ENCODE measurements at regions not wholly inside any gene's neighbourhood (a gene's known extent, or its start where the extent isn't known, plus 50 kb on each side); places are given as distances from the start of the nearest gene placed in this dataset.

DNA sequence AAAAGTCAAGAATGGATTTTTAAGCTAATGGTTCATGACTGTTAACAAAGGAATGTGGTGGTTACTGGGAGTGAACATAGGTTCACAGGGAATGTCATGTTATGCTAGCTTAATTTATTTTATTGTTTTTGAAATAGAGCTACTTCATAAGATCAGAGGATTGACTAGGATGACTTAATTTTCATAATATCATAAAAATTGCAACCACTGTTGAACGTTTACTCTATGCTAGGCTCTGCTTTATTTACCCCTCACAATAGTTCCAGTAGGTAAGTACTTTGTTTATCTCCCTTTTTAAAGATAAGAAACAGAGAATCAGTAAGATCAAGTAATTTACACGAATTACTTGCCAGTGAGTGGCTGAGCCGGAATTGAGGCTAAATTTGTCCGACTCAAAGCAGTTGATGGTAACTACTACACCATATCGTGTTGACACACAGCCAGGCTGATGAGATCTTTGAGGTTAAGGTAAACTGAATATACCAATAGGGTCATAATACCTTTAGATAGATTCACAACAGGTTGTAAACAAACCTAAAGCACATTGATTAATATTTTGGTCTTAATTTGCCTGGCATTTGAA, 194.6 kb upstream of the CITED2 start:
- Histone ChIP-seq H3K36me3 (ENCODE audit: control insufficient read depth in 5 of 5, insufficient read depth in 5 of 5, low read length in 5 of 5) (no peaks in the 10 kb centered on the region), H3K4me3 (ENCODE audit: low read depth in 1 of 5, low read length in 5 of 5) (no peak overlapping the region), H3K9me3 (ENCODE audit: control insufficient read depth in 5 of 5, low read length in 5 of 5) (no peaks in the 10 kb centered on the region), H3K27ac (ENCODE audit: low read depth, low read length) (no peak overlapping the region), H3K9ac (ENCODE audit: low read length in 5 of 5) (no peak overlapping the region), H3K27me3 (ENCODE audit: control insufficient read depth in 5 of 5, insufficient read depth in 4 of 5, low read length in 5 of 5) (no peaks in the 10 kb centered on the region), H3K4me1 (ENCODE audit: control insufficient read depth in 5 of 5, insufficient read depth in 5 of 5, low read length in 5 of 5) (peaks cover 0 to 10% (median 6%) of the 10 kb centered on the region in 5 donors)

DNA sequence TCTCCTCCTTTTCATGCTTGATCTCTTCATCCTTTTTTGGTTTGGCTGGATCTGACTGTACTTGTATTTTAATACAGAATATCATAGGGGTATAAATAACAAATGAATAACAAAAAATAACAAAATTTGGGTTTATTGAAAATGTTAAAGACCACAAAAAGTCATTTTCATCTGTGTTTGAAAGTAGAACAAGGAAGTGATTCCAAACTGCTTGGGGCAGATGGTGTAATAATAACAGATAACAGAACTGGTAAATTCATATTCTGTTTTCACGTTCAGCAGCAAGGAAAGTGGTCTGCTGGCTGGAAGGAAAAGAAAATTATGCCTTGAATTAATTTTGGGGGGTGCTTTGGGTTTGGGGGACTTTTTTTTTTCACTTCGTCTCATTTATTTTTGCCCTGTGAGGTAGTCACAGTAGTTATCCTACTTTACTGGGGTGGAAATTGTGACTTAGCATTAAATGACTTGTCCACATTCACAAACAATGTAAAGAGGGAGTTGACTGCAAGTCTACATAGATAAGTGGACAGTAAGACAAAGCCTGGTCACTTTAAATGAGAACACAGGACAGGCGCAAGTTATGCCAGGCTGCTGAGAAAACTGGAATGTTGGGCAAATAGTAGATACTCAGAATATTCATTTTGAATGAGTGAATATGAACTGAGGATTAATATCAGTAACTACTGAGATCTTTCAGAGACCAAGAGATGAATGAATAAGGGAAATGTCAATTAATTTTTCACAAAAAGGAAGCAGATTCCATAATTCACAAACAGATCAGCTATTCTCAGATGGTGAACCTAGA, 193.9 kb upstream of the CITED2 start:
- H3K4me3 ChIP-seq (ENCODE audit: low read depth in 1 of 5, low read length in 5 of 5): no peak overlapping the region
- no peak overlapping the region for H3K27ac ChIP-seq (ENCODE audit: low read depth, low read length)
- no peaks in the 10 kb centered on the region for H3K27me3 ChIP-seq (ENCODE audit: control insufficient read depth in 5 of 5, insufficient read depth in 4 of 5, low read length in 5 of 5)
- H3K36me3 ChIP-seq (ENCODE audit: control insufficient read depth in 5 of 5, insufficient read depth in 5 of 5, low read length in 5 of 5): no peaks in the 10 kb centered on the region
- peaks cover 0 to 10% (median 6%) of the 10 kb centered on the region in 5 donors for H3K4me1 ChIP-seq (ENCODE audit: control insufficient read depth in 5 of 5, insufficient read depth in 5 of 5, low read length in 5 of 5)
- H3K9ac ChIP-seq (ENCODE audit: low read length in 5 of 5): no peak overlapping the region
- no peaks in the 10 kb centered on the region for H3K9me3 ChIP-seq (ENCODE audit: control insufficient read depth in 5 of 5, low read length in 5 of 5)

DNA sequence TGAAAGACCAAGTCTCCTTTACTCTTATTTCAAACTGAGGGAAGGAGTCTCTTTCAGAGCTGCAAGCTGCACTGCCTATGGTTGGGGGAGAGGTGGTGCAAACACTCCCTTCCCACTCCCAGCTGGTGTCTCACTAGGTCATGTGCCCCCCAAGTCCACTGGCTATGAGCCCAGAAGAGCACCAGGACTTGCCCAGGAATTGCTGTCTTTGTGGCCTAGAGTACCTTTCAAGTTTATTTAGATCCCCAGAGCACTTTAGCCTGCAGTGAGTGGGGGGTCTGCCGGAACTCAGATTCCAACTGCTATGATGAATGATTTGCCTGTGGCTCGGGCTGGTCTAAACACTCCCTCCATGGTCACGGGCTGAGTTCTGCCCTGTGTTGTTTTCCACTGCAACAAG, 192.6 kb upstream of the CITED2 start:
- H3K9me3 ChIP-seq (ENCODE audit: control insufficient read depth in 5 of 5, low read length in 5 of 5): no peaks in the 10 kb centered on the region
- no peaks in the 10 kb centered on the region for H3K36me3 ChIP-seq (ENCODE audit: control insufficient read depth in 5 of 5, insufficient read depth in 5 of 5, low read length in 5 of 5)
- H3K27me3 ChIP-seq (ENCODE audit: control insufficient read depth in 5 of 5, insufficient read depth in 4 of 5, low read length in 5 of 5): no peaks in the 10 kb centered on the region
- peaks cover 0 to 10% (median 6%) of the 10 kb centered on the region in 5 donors for H3K4me1 ChIP-seq (ENCODE audit: control insufficient read depth in 5 of 5, insufficient read depth in 5 of 5, low read length in 5 of 5)
- no peak overlapping the region for H3K27ac ChIP-seq (ENCODE audit: low read depth, low read length)
- H3K4me3 ChIP-seq (ENCODE audit: low read depth in 1 of 5, low read length in 5 of 5): no peak overlapping the region
- no peak overlapping the region for H3K9ac ChIP-seq (ENCODE audit: low read length in 5 of 5)

DNA sequence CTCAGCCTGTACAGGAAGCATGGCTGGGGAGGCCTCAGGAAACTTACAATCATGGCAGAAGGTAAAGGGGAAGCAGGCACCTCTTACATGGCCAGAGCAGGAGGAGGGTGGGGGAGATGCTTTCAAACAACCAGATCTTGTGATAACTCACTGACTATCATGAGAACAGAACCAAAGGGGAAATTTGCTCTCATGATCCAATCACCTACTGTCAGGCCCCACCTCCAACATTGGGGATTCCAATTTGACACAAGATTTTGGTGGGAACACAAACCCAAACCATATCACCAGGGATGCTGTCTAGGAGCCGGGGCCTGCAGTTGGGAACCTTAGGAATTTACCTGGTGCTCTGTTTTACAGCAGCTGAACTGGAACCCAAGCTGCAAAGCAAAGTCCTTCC, 191.1 kb upstream of the CITED2 start:
- Histone ChIP-seq H3K4me1 (ENCODE audit: control insufficient read depth in 5 of 5, insufficient read depth in 5 of 5, low read length in 5 of 5) (peaks cover 0 to 10% (median 6%) of the 10 kb centered on the region in 5 donors), H3K27me3 (ENCODE audit: control insufficient read depth in 5 of 5, insufficient read depth in 4 of 5, low read length in 5 of 5) (no peaks in the 10 kb centered on the region), H3K36me3 (ENCODE audit: control insufficient read depth in 5 of 5, insufficient read depth in 5 of 5, low read length in 5 of 5) (no peaks in the 10 kb centered on the region)

DNA sequence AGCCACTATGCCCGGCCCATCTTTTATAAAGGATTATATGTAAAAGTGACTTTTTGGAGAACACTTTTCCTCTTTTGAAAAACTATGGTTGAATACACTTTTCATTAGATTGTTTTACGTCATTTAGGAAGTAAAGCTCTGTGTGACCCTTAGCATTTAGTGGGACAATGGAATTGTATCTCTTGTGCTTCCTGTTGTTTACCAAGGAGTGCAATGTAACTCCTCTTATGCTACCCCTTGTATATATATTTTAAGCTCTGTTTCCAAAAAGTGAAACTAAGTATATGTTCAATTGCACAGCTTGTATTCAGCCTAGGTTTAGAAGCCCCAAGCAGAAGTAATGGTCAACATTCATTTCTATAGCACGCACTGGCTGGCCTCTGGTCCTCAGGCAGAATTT, 183.1 kb upstream of the CITED2 start:
- Histone ChIP-seq H3K9me3 (ENCODE audit: control insufficient read depth in 5 of 5, low read length in 5 of 5) (no peaks in the 10 kb centered on the region), H3K4me1 (ENCODE audit: control insufficient read depth in 5 of 5, insufficient read depth in 5 of 5, low read length in 5 of 5) (no peaks in the 10 kb centered on the region), H3K27me3 (ENCODE audit: control insufficient read depth in 5 of 5, insufficient read depth in 4 of 5, low read length in 5 of 5) (no peaks in the 10 kb centered on the region), H3K4me3 (ENCODE audit: low read depth in 1 of 5, low read length in 5 of 5) (no peak overlapping the region), H3K9ac (ENCODE audit: low read length in 5 of 5) (no peak overlapping the region), H3K36me3 (ENCODE audit: control insufficient read depth in 5 of 5, insufficient read depth in 5 of 5, low read length in 5 of 5) (no peaks in the 10 kb centered on the region), H3K27ac (ENCODE audit: low read depth, low read length) (no peak overlapping the region)

More for the DNA sequence above, 191.1 kb upstream of the CITED2 start:
- no peak overlapping the region for H3K4me3 ChIP-seq (ENCODE audit: low read depth in 1 of 5, low read length in 5 of 5)
- H3K9me3 ChIP-seq (ENCODE audit: control insufficient read depth in 5 of 5, low read length in 5 of 5): no peaks in the 10 kb centered on the region
- H3K27ac ChIP-seq (ENCODE audit: low read depth, low read length): no peak overlapping the region
- no peak overlapping the region for H3K9ac ChIP-seq (ENCODE audit: low read length in 5 of 5)

DNA sequence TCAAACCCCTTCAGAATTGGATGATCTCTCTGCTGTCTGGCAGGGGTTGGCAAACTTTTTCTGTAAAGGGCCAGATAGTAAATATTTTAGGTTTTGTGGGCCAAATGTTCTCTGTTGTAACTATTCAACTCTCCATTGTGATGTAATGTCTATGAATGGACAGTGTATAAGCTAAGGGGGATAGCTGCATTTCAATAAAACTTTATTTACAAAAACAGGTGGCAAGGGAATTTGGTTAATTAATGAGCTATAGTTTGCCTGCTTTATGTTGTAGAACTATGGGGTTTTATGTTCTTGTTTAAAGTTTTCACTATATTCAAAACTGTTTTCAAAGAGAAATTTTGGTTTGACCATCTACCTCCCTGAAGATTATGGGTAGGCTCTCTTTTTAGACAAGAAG, 182.1 kb upstream of the CITED2 start:
- no peaks in the 10 kb centered on the region for H3K27me3 ChIP-seq (ENCODE audit: control insufficient read depth in 5 of 5, insufficient read depth in 4 of 5, low read length in 5 of 5)
- no peaks in the 10 kb centered on the region for H3K36me3 ChIP-seq (ENCODE audit: control insufficient read depth in 5 of 5, insufficient read depth in 5 of 5, low read length in 5 of 5)
- no peaks in the 10 kb centered on the region for H3K9me3 ChIP-seq (ENCODE audit: control insufficient read depth in 5 of 5, low read length in 5 of 5)
- H3K27ac ChIP-seq (ENCODE audit: low read depth, low read length): no peak overlapping the region
- no peaks in the 10 kb centered on the region for H3K4me1 ChIP-seq (ENCODE audit: control insufficient read depth in 5 of 5, insufficient read depth in 5 of 5, low read length in 5 of 5)
- no peak overlapping the region for H3K9ac ChIP-seq (ENCODE audit: low read length in 5 of 5)
- H3K4me3 ChIP-seq (ENCODE audit: low read depth in 1 of 5, low read length in 5 of 5): no peak overlapping the region

DNA sequence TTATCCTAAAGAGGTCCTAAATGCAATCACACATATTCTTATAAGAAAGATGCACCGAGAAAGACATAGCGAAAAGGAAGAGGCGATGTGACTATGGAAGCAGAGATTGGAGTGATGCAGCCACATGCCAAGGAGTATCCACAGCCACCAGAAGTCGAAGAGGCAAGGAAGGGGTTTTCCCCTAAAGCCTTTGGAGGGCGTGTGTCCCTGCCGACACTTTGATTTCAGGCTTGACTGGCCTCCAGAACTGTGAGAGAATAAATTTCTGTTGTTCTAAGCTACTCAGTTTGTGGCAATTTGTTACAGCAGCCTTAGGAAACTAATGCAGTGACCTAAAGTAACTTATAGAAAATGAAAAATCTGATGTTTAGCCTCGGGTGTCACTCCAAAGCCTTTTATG, 179.5 kb upstream of the CITED2 start:
- H3K9ac ChIP-seq (ENCODE audit: low read length in 5 of 5): no peak overlapping the region
- no peaks in the 10 kb centered on the region for H3K4me1 ChIP-seq (ENCODE audit: control insufficient read depth in 5 of 5, insufficient read depth in 5 of 5, low read length in 5 of 5)
- no peak overlapping the region for H3K27ac ChIP-seq (ENCODE audit: low read depth, low read length)
- H3K4me3 ChIP-seq (ENCODE audit: low read depth in 1 of 5, low read length in 5 of 5): no peak overlapping the region
- H3K27me3 ChIP-seq (ENCODE audit: control insufficient read depth in 5 of 5, insufficient read depth in 4 of 5, low read length in 5 of 5): no peaks in the 10 kb centered on the region
- H3K36me3 ChIP-seq (ENCODE audit: control insufficient read depth in 5 of 5, insufficient read depth in 5 of 5, low read length in 5 of 5): no peaks in the 10 kb centered on the region
- H3K9me3 ChIP-seq (ENCODE audit: control insufficient read depth in 5 of 5, low read length in 5 of 5): no peaks in the 10 kb centered on the region

DNA sequence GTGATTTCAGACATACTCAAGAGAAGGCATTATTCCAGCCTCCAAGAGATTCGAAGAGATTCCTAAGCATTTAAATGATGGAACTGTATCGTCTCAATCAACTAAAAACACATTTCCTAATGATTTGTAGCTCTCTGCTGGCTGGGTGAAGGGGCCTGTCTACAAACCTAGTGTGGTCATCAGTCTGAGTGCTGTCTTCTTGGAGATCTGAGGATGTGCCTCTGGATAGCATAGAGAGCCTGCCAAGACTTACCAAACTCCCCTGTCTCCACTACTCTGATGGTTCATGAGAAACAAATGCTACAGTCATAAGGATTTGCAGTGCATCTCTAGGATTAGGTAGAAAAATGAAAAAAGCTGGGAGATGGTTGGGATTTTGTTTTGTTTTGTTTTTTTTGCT, 176.9 kb upstream of the CITED2 start:
- Histone ChIP-seq H3K4me1 (ENCODE audit: control insufficient read depth in 5 of 5, insufficient read depth in 5 of 5, low read length in 5 of 5) (peaks cover 0 to 18% (median 13%) of the 10 kb centered on the region in 5 donors), H3K4me3 (ENCODE audit: low read depth in 1 of 5, low read length in 5 of 5) (no peak overlapping the region), H3K36me3 (ENCODE audit: control insufficient read depth in 5 of 5, insufficient read depth in 5 of 5, low read length in 5 of 5) (no peaks in the 10 kb centered on the region), H3K9ac (ENCODE audit: low read length in 5 of 5) (no peak overlapping the region), H3K27me3 (ENCODE audit: control insufficient read depth in 5 of 5, insufficient read depth in 4 of 5, low read length in 5 of 5) (no peaks in the 10 kb centered on the region), H3K27ac (ENCODE audit: low read depth, low read length) (no peak overlapping the region), H3K9me3 (ENCODE audit: control insufficient read depth in 5 of 5, low read length in 5 of 5) (no peaks in the 10 kb centered on the region)

DNA sequence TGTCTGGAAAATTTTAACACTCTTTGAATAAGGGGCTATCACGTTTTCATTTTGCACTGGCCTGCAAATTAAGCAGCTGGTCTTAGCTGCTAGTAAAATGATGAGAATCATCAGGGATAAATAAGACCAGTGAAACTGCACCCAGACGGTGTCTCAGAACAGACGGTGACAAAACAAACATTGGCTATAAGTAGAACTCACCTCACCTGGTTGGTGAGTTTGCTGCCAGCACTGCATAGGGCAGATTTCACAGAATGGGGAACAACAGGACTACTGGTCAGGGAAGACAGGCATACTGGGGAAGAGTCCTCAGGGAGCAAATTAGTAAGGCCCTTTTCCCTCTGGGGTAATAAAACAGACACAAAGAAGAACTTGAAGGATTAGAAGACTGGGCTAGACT, 175.9 kb upstream of the CITED2 start:
- Histone ChIP-seq H3K9me3 (ENCODE audit: control insufficient read depth in 5 of 5, low read length in 5 of 5) (no peaks in the 10 kb centered on the region), H3K9ac (ENCODE audit: low read length in 5 of 5) (no peak overlapping the region), H3K27me3 (ENCODE audit: control insufficient read depth in 5 of 5, insufficient read depth in 4 of 5, low read length in 5 of 5) (no peaks in the 10 kb centered on the region), H3K36me3 (ENCODE audit: control insufficient read depth in 5 of 5, insufficient read depth in 5 of 5, low read length in 5 of 5) (no peaks in the 10 kb centered on the region), H3K4me1 (ENCODE audit: control insufficient read depth in 5 of 5, insufficient read depth in 5 of 5, low read length in 5 of 5) (peaks cover 0 to 28% (median 22%) of the 10 kb centered on the region in 5 donors), H3K27ac (ENCODE audit: low read depth, low read length) (no peak overlapping the region), H3K4me3 (ENCODE audit: low read depth in 1 of 5, low read length in 5 of 5) (no peak overlapping the region)

DNA sequence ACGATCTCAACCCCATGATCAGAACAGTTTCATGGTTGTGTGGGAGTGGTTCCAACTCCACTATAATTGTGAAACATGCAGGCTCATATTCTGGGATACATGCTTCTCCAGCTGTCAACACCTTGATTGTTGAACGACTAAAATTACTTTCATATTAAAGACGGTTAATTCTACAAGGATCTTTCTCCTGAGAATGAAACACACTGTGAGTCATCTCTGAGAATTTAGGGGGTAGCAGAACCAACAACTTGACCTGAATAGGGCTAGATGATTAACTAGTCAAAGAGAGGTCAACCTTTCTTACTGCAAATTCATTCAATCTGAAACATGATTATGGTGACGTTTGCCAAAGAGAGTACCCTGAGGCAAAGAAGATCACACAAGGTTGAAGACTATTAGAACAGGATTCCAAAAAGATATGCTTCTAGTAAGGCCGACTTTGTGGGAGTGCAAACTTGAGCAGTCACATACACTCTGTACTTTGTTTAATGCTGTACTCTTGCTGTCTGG, 175.2 kb upstream of the CITED2 start:
- H3K9me3 ChIP-seq (ENCODE audit: control insufficient read depth in 5 of 5, low read length in 5 of 5): no peaks in the 10 kb centered on the region
- H3K4me3 ChIP-seq (ENCODE audit: low read depth in 1 of 5, low read length in 5 of 5): no peak overlapping the region
- no peak overlapping the region for H3K9ac ChIP-seq (ENCODE audit: low read length in 5 of 5)
- H3K27ac ChIP-seq (ENCODE audit: low read depth, low read length): no peak overlapping the region
- H3K27me3 ChIP-seq (ENCODE audit: control insufficient read depth in 5 of 5, insufficient read depth in 4 of 5, low read length in 5 of 5): no peaks in the 10 kb centered on the region
- H3K4me1 ChIP-seq (ENCODE audit: control insufficient read depth in 5 of 5, insufficient read depth in 5 of 5, low read length in 5 of 5): peaks cover 0 to 36% (median 29%) of the 10 kb centered on the region in 5 donors
- no peaks in the 10 kb centered on the region for H3K36me3 ChIP-seq (ENCODE audit: control insufficient read depth in 5 of 5, insufficient read depth in 5 of 5, low read length in 5 of 5)
